ENCODE measurements at regions not wholly inside any gene's neighbourhood (a gene's known extent, or its start where the extent isn't known, plus 50 kb on each side); places are given as distances from the start of the nearest gene placed in this dataset.

DNA sequence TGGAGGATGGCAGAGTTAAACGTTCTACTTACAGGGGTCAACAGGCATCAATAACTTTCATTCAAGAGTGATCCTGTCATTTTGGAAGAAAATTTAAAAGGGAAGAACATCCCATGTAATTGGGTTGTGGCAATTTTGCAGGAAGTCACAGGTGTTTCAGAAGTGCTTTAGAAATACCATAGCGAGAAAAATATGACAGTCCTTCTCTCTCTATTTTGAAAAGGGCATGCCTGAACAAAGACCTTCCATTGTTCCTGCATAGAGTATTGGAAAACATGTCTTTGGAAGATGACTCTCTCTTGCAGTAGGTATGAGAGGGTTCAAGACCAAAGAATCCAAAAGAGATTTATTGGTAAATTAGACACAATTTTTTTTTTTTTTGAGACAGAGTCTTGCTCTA, 81.8 kb upstream of the SERTAD2 start (continued):
- TF ChIP-seq, protein P1, sequence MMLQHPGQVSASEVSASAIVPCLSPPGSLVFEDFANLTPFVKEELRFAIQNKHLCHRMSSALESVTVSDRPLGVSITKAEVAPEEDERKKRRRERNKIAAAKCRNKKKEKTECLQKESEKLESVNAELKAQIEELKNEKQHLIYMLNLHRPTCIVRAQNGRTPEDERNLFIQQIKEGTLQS (IDR thresholded peaks at IDR 0.05; ENCODE audit: insufficient read depth, low read depth, low read length): no peak
- no peak for TF ChIP-seq POLR2A (IDR thresholded peaks at IDR 0.05; ENCODE audit: control extremely low read depth in 1 of 2, low read depth in 2 of 2, low read length in 2 of 2)
- TF ChIP-seq TAF7 (optimal IDR thresholded peaks at IDR 0.05; ENCODE audit: borderline replicate concordance, low read depth, low read length): no peak

Measured in H1 (cell line).